HG02870 (cell line): ENCODE measurements at regions not wholly inside any gene's neighbourhood (a gene's known extent, or its start where the extent isn't known, plus 50 kb on each side); places are given as distances from the start of the nearest gene placed in this dataset.

Source experiments
- ATAC-seq: cut with Tn5 transposase; IDR thresholded peaks from one replicate; pipeline ENCODE4 v1.9.1; 2021; ENCODE audit warnings: mild to moderate bottlenecking, moderate library complexity; ENCODE audit not compliant: unreplicated experiment

DNA sequence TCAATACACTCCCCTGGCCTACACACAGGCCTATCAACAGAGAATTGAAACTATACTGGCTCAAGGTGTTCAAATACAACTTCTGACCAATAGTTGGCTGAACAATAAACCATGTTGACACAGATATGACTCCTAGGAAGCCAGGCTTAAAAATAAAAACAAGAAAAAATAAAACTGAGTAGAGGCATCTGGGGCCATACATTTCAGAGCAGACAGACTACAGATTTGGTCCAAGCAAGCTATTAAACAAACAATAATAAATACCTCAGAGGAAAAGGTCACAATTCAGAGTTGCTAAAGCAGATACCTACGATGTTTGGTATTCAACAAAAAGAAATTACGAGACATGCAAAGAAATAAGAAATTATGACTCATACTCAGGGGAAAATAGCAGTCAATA is 132.8 kb upstream of the ACVR2A start:
- no peak for ATAC-seq

DNA sequence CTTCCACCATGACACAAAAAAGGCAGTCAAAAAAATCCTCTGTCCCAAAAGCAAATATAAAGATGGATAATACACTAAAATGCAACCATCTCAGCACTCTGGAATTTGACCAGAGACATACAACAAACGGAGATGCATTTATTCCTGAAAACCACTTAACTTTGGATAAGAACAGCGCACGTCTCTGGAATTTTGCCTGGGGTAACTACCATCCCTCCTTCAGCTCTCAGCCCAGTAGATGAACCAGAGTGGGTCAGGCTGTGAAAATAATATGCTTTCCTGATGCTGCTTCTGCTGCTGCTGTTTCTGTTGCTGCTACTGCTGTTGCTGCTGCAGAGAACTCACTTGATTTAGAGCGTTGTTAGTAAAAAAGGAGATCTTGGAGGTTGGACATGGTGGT is 133.8 kb upstream of the ACVR2A start:
- no peak for ATAC-seq

GRCh38 chr2:147709655-147710054 is 135.2 kb upstream of the ACVR2A start:
- no peak for ATAC-seq

GRCh38 chr2:147703171-147703570 is 141.7 kb upstream of the ACVR2A start:
- no peak for ATAC-seq

DNA sequence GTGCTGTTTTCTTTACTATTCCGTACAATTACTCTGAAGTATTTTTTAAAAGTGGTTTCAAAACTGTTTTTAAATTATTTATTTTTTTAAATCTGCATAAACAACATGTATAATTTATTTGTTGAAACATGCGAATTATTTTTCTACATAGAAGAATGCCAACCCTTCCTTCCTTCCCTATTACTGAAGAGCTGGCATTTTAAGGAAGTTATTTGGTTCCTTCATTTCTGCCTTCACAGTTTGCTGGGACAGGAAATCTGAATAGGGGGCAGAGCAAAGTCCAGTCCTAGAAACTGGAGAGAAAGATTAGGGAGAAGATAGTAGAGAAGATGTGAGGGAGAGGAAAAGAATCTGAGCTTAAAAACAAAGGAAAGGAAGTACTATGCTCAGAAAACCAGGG is 146.7 kb upstream of the ACVR2A start:
- ATAC-seq = no peak

- no peak for ATAC-seq
Observed at GRCh38 chr2:147696426-147696825, 148.4 kb upstream of the ACVR2A start.

GRCh38 chr2:147689220-147689909 is 155.5 kb upstream of the ACVR2A start:
- peak; percentile 99 for ATAC-seq

- ATAC-seq = no peak
Observed at GRCh38 chr2:147688242-147688641, 156.6 kb upstream of the ACVR2A start.

GRCh38 chr2:147686365-147686764 is 158.5 kb upstream of the ACVR2A start:
- ATAC-seq = no peak

GRCh38 chr2:147684903-147685302 is 159.9 kb upstream of the ACVR2A start:
- no peak for ATAC-seq

- ATAC-seq = no peak
Observed at GRCh38 chr2:147683380-147683779, 161.4 kb upstream of the ACVR2A start.

DNA sequence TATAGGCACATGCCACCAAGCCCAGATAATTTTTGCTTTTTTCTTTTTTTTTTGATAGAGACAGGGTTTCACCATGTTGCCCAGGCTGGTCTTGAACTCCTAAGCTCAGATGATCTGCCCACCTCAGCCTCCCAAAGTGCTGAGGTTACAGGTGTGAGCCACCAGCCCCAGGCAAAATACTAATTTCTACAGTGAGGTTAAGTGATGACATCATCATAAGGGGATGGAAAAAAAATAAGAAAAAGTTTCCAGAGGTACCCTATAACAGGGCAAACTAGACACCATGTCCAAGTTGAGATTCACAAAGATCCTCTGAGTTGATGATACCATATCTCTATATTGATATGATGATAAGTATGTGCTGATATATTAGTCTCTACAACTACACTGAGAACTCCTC is 163.7 kb upstream of the ACVR2A start:
- ATAC-seq = no peak

DNA sequence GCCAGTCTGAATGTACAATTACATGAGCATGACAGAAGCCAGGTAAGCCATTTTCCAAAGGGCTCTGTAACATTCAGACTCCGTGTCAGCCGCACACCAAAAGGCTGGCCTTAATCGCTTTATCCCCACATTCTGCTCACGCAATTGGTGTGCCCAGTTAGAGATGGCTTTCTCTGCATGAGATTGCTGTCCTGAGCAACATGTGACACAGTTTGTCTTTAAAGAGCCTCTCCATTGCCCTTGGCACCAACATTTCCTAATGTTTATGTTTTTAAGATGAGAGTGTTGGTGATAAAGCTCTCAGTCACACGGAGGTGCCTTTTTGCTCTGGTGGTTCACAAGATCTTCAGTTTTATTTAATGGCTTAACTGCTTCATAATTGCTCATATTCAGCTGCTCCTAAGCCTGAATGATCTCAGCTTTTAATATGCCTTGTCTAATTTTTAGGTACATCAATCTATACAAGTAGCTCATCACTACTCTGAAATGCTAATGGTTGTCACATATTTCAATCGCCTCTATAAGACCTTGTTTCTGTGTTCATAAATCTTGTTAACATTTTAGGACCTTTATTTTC is 164.8 kb upstream of the ACVR2A start:
- ATAC-seq = no peak

DNA sequence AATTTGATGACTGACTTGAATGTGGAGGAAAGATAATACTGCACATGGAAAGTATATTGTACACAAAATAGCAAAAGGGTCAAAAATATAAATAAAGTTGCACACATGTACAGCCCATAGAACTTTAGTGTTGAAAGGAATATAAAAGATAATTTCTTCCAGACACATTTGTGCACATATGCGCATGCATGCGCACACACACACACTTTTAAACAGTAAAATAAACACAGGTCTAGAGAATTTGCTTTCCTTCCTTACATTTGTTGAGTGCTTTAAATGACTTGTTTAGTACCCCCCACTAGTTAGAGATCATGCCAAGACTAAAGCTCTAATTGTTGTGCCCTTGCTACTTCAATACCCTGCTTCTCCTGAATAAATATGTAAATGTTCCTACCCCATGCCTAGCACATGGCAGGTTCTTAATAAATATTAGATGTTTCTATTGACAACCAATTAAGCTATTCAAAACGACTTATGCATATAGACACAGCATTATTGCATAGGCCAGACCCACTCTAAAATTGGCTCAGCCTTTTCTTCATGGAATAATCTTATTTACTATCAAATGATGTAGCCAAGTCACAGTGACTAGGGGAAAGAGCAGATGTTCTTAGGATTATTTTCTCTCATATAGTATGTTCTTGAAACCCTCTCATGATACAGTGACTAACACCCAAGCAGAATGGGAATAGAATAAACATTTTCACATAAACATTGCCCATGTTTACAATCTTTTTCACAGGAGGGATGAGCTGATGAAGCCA is 165.5 kb upstream of the ACVR2A start:
- ATAC-seq = no peak

DNA sequence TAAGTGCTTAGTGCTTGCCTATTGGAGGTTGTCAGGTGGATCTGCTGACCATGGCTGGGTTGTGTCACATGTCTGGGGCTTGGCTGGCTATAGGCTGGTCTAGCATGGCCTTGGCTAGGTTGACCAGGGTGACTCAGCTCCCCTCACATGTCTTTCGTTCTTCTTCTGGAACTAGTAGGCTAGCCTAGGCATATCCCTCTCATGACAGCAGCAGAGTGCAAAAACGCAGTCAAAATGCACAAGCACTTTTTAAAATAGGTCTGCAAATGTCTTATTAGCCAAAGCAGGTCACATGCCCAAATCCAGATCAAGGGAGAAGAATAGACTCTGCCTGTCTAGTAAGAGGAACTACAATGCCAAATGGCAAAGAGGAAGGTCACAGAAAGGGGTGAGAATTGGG is 179.7 kb upstream of the ACVR2A start:
- no peak for ATAC-seq

DNA sequence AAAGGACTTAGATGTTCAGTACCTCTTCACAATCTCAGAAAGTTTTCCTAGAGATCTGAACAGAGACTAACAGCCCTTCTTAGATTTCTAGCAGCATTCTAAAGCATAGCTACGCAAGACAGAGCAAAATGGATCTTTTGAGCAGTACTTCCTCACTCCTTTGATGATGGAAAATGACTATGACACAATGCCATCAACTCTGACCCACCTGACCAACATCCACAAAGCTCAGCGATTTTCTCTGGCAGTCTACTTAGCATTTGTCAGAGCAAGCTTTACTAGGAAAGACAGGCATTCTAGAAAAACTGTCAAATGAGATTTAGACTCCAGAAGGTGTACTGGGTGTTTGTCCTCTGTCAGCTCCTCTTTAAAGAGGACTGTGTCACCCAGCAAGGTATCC is 180.9 kb upstream of the ACVR2A start:
- no peak for ATAC-seq

GRCh38 chr2:147663153-147663961 is 181.5 kb upstream of the ACVR2A start:
- ATAC-seq = peak; percentile 82

DNA sequence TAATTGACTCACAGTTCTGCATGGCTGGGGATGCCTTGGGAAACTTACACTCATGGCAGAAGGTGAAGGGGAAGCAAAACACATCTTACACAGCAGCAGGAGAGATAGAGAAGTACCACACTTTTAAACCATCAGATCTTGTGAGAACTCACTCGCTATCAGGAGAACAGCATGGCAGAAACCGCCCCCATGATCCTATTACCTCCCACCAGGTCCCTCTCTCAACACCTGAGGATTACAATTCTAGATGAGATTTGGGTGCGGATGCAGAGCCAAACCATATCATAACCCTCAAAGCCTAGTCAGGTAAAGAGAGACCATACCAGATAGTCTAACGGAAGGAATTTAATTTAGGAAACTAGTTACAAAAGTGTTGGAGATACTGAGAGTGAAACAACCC is 182.6 kb upstream of the ACVR2A start:
- ATAC-seq = no peak

- no peak for ATAC-seq
Observed at GRCh38 chr2:147660680-147661079, 184.1 kb upstream of the ACVR2A start.

- peak; percentile 36 for ATAC-seq
Observed at GRCh38 chr2:147659051-147659450, 185.8 kb upstream of the ACVR2A start.
